HEK293 (cell line): ENCODE measurements at regions not wholly inside any gene's neighbourhood (a gene's known extent, or its start where the extent isn't known, plus 50 kb on each side); places are given as distances from the start of the nearest gene placed in this dataset.

Experiments
- CTCF ChIA-PET: fragments of 350-600 bp; formaldehyde crosslinking; extraction: SDS; loops from one replicate; lab custom pipeline; 2021; ENCODE audit warnings: antibody characterized with exemption; lab: Yijun Ruan, JAX
- POLR2A ChIA-PET: fragments of 300-600 bp; formaldehyde crosslinking; extraction: SDS; loops from one replicate; lab custom pipeline; 2020; ENCODE audit warnings: antibody characterized with exemption, inconsistent platforms; lab: Yijun Ruan, JAX
- H3K27ac ChIP-seq: fragments of 200-500 bp; sonication (Bioruptor generic); 2 replicates; pipeline ENCODE4 v1.5.1; 2014; ENCODE audit warnings: low read depth, low read length, control low read depth, inconsistent platforms; ENCODE audit errors: extremely low read depth
- H3K36me3 ChIP-seq, 2 experiments: fragments of 200-500 bp in 1 of 2; sonication (Bioruptor generic) in 1 of 2; 1 replicate in 1 of 2; 2 replicates in 1 of 2; pipeline ENCODE4 v1.5.1; 2014 to 2017; ENCODE audit warnings: inconsistent platforms in 2 of 2, low read length in 2 of 2; ENCODE audit not compliant: control insufficient read depth in 2 of 2, insufficient read depth in 1 of 2
- H3K4me1 ChIP-seq: fragments of 200-500 bp; sonication (Bioruptor generic); 2 replicates; pipeline ENCODE4 v1.5.1; 2014; ENCODE audit warnings: mild to moderate bottlenecking, low read length, inconsistent platforms; ENCODE audit not compliant: control insufficient read depth, insufficient read depth
- H3K4me3 ChIP-seq: 2 replicates; pipeline ENCODE4 v1.5.1; 2011; ENCODE audit warnings: low read depth, mild to moderate bottlenecking, control low read depth, low read length, moderate library complexity
- H3K9me3 ChIP-seq: fragments of 200-500 bp; sonication (Bioruptor generic); 2 replicates; pipeline ENCODE4 v1.5.1; 2014; ENCODE audit warnings: low read depth, low read length, inconsistent platforms; ENCODE audit not compliant: control insufficient read depth, insufficient read depth
- CTCF ChIP-seq: fragments of 450-650 bp; formaldehyde crosslinking; IDR thresholded peaks from 2 replicates; pipeline ENCODE4 v1.5.1; 2016; ENCODE audit warnings: missing biosample characterization, missing genetic modification characterization
- GLI2 ChIP-seq: fragments of 450-650 bp; formaldehyde crosslinking; IDR thresholded peaks from 2 replicates; pipeline ENCODE4; 2017; ENCODE audit warnings: missing biosample characterization, missing genetic modification characterization, low read depth, borderline replicate concordance
- GLIS2 ChIP-seq: fragments of 450-650 bp; formaldehyde crosslinking; IDR thresholded peaks from 2 replicates; pipeline ENCODE4 v1.5.1; 2016; ENCODE audit warnings: missing biosample characterization, missing genetic modification characterization
- HIC1 ChIP-seq: fragments of 450-650 bp; formaldehyde crosslinking; IDR thresholded peaks from 2 replicates; pipeline ENCODE4 v1.5.1; 2016; ENCODE audit warnings: missing biosample characterization, missing genetic modification characterization
- KLF7 ChIP-seq: fragments of 450-650 bp; formaldehyde crosslinking; IDR thresholded peaks from 2 replicates; pipeline ENCODE4 v1.5.1; 2016; ENCODE audit warnings: missing biosample characterization, missing genetic modification characterization, borderline replicate concordance
- PBX3 ChIP-seq: sonication (generic); formaldehyde crosslinking; IDR thresholded peaks from 2 replicates; pipeline ENCODE4 v1.8.1; 2022; ENCODE audit warnings: mild to moderate bottlenecking, moderate library complexity, missing genetic modification reagents
- PRDM1 ChIP-seq: fragments of 450-650 bp; formaldehyde crosslinking; IDR thresholded peaks from 2 replicates; pipeline ENCODE4; 2016; ENCODE audit warnings: missing biosample characterization, missing genetic modification characterization
- PRDM6 ChIP-seq: fragments of 450-650 bp; formaldehyde crosslinking; IDR thresholded peaks from 2 replicates; pipeline ENCODE4 v1.5.1; 2017; ENCODE audit warnings: missing biosample characterization, missing genetic modification characterization
- RBAK ChIP-seq: fragments of 450-650 bp; formaldehyde crosslinking; IDR thresholded peaks from 2 replicates; pipeline ENCODE4 v1.5.1; 2016; ENCODE audit warnings: missing biosample characterization, missing genetic modification characterization
- ZBTB26 ChIP-seq: fragments of 450-650 bp; formaldehyde crosslinking; optimal IDR thresholded peaks from 2 replicates; pipeline ENCODE3; 2016; ENCODE audit warnings: missing biosample characterization, mild to moderate bottlenecking, missing genetic modification characterization
- ZNF133 ChIP-seq: fragments of 450-650 bp; formaldehyde crosslinking; IDR thresholded peaks from 2 replicates; pipeline ENCODE4 v1.5.1; 2016; ENCODE audit warnings: missing biosample characterization, missing genetic modification characterization
- ZNF138 ChIP-seq: fragments of 450-650 bp; formaldehyde crosslinking; IDR thresholded peaks from 2 replicates; pipeline ENCODE4 v1.5.1; 2016; ENCODE audit warnings: missing biosample characterization, missing genetic modification characterization, borderline replicate concordance
- ZNF214 ChIP-seq: fragments of 450-650 bp; formaldehyde crosslinking; IDR thresholded peaks from 2 replicates; pipeline ENCODE4 v1.5.1; 2017; ENCODE audit warnings: missing biosample characterization, mild to moderate bottlenecking, missing genetic modification characterization, borderline replicate concordance
- ZNF433 ChIP-seq: fragments of 450-650 bp; formaldehyde crosslinking; IDR thresholded peaks from 2 replicates; pipeline ENCODE4 v1.5.1; 2016; ENCODE audit warnings: missing biosample characterization, missing genetic modification characterization, low read depth
- ZNF449 ChIP-seq: fragments of 450-650 bp; formaldehyde crosslinking; IDR thresholded peaks from 2 replicates; pipeline ENCODE4 v1.5.1; 2017; ENCODE audit warnings: missing biosample characterization, mild to moderate bottlenecking, missing genetic modification characterization, moderate library complexity
- ZNF529 ChIP-seq: fragments of 450-650 bp; formaldehyde crosslinking; IDR thresholded peaks from 2 replicates; pipeline ENCODE4 v1.5.1; 2017; ENCODE audit warnings: missing genetic modification characterization, missing biosample characterization; ENCODE audit not compliant: insufficient replicate concordance
- ZNF530 ChIP-seq: fragments of 450-650 bp; formaldehyde crosslinking; IDR thresholded peaks from 2 replicates; pipeline ENCODE4 v1.5.1; 2016; ENCODE audit warnings: low read depth, missing biosample characterization, missing genetic modification characterization
- ZNF785 ChIP-seq: fragments of 450-650 bp; formaldehyde crosslinking; IDR thresholded peaks from 2 replicates; pipeline ENCODE4 v1.5.1; 2016; ENCODE audit warnings: missing biosample characterization, missing genetic modification characterization
- ZNF843 ChIP-seq: fragments of 450-650 bp; formaldehyde crosslinking; IDR thresholded peaks from 2 replicates; pipeline ENCODE4 v1.5.1; 2016; ENCODE audit warnings: missing biosample characterization, missing genetic modification characterization

GRCh38 chr1:183730107-183730724, 74.7 kb upstream of the RGL1 start (continued):
- no peak for TF ChIP-seq CTCF
- TF ChIP-seq, all 188 proteins: peak for 0

- no peak overlapping the region for H3K27ac ChIP-seq
- H3K4me3 ChIP-seq: no peak overlapping the region
- H3K9me3 ChIP-seq: no peaks in the 10 kb centered on the region
- H3K36me3 ChIP-seq: no peaks in the 10 kb centered on the region
- no peaks in the 10 kb centered on the region for H3K4me1 ChIP-seq
- CTCF ChIA-PET: no interaction called here
- POLR2A ChIA-PET: no interaction called here
- no peak for TF ChIP-seq ZNF529 (tag by site-specific recombination)
Measured at GRCh38 chr1:183726825-183727224, 73.7 kb upstream of the APOBEC4 start.

- Histone ChIP-seq H3K36me3 (no peaks in the 10 kb centered on the region), H3K27ac (no peak overlapping the region), H3K9me3 (no peaks in the 10 kb centered on the region), H3K4me1 (no peaks in the 10 kb centered on the region), H3K4me3 (no peak overlapping the region)
- ChIA-PET POLR2A (interaction anchor here (0.7 kb wide), 1 partner anchor 15 kb away, joined by 4 read pairs; no protein-coding TSS in a partner anchor), CTCF (no interaction called here)
- no peak for TF ChIP-seq ZNF449 (tag by site-specific recombination)
- TF ChIP-seq ZNF530 (tag by site-specific recombination): no peak
- TF ChIP-seq ZBTB26: no peak
- no peak for TF ChIP-seq PRDM1 (tag by site-specific recombination)
- no peak for TF ChIP-seq GLI2
- no peak for TF ChIP-seq ZNF138 (tag by site-specific recombination)
- no peak for TF ChIP-seq ZNF433 (tag by site-specific recombination)
- TF ChIP-seq ZNF214 (tag by site-specific recombination): no peak
- no peak for TF ChIP-seq RBAK (tag by site-specific recombination)
Measured at GRCh38 chr1:183724350-183725042, 71.4 kb upstream of the APOBEC4 start.

GRCh38 chr1:183723571-183723970, 70.5 kb upstream of the APOBEC4 start:
- ChIA-PET CTCF (interaction anchor here (0.5 to 0.6 kb wide), 2 partner anchors 53 to 747 kb away, joined by 3 to 4 read pairs; no protein-coding TSS in a partner anchor), POLR2A (no interaction called here)
- Histone ChIP-seq H3K4me1 (no peaks in the 10 kb centered on the region), H3K36me3 (no peaks in the 10 kb centered on the region), H3K4me3 (no peak overlapping the region), H3K9me3 (no peaks in the 10 kb centered on the region), H3K27ac (no peak overlapping the region)
- TF ChIP-seq HIC1 (tag by site-specific recombination) (no peak), PBX3 (CRISPR knock-in tag) (no peak), KLF7 (tag by site-specific recombination) (no peak), GLIS2 (tag by site-specific recombination) (no peak), ZNF133 (no peak), ZNF843 (tag by site-specific recombination) (no peak), ZNF785 (no peak), PRDM6 (tag by site-specific recombination) (no peak)
